GM21825 (cell line): ENCODE measurements at regions not wholly inside any gene's neighbourhood (a gene's known extent, or its start where the extent isn't known, plus 50 kb on each side); places are given as distances from the start of the nearest gene placed in this dataset.
"Not testable (repeated sequence)": the region's sequence is repeated elsewhere in the genome, so short reads cannot be mapped to it uniquely, and the experiment has no call there.

ENCODE experiments used
- ATAC-seq: cut with Tn5 transposase; IDR thresholded peaks from one replicate; pipeline ENCODE4 v1.9.1; 2021; ENCODE audit warnings: mild to moderate bottlenecking, moderate library complexity; ENCODE audit not compliant: unreplicated experiment

DNA sequence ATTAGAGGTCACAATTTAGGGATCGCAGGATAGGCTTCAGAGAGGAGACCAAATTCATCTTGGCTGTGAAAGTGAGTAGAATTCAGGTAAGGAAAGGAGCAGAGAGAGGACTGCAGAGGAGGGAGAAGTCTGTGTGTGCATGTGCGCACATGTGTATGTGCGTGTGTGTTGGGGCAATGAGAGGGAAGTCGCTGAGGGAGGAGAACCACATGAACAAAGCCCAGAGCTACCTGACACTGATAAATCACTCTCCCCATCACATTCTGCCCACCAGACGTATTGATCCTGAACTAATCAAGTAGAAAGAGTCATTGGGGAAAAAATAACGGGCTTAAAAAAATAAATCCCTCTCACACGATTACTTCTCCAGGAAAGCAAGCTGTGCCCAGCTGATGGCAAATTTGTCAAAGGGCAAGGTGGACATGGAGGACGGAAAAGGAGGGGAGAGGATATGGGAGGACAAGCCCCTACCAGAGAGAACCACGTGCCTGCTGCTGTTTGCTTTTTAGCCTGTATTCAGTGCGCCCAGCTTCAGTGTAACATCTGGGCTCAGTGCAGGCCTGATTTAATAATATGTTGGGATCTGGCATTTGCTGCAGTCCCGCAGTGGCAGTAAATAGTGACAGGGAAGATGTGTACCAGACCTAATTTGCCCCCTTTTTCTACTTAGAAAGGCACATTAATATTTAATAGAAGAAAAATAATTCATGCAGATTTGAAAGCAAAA is 307.5 kb downstream of the C1D start:
- ATAC-seq, result no peak

DNA sequence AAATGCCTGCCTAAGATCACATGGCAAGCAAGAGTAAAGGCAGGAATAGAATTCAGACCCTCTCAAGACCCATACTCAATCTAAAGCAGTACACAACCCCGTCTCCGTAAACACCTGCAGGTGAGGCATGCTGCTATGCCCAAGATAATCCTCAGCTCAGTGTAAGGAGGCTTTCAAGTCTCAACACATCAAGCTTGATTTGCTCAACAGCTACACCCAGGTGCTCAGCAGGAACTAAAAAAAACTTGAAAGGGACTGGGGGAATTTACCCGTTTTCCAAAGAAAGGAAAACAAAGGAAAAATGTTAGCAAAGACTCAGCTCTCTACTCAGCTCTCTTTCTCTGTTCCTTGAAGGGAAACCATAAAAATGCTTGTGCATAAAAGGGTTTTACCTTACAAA is 301.8 kb downstream of the C1D start:
- ATAC-seq, result no peak

DNA sequence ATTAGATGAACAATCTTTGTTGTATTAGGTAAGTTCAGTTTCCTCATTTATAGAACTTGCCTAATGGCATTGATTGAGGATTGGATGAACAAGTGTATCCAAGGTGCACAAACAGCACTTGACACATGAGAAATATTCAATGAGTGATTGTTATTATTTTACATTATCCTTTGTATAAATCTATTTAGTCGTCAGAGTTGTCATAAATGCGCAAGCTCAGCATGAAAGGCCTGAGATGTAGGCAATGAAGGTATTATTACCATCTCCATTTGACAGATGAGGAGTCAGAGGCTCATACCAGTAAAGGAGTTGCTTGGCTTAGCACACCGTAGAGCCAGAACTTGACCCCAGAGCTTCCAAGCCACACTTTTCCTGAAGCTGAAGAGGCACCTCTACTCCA is 291.4 kb downstream of the C1D start:
- no peak for ATAC-seq

DNA sequence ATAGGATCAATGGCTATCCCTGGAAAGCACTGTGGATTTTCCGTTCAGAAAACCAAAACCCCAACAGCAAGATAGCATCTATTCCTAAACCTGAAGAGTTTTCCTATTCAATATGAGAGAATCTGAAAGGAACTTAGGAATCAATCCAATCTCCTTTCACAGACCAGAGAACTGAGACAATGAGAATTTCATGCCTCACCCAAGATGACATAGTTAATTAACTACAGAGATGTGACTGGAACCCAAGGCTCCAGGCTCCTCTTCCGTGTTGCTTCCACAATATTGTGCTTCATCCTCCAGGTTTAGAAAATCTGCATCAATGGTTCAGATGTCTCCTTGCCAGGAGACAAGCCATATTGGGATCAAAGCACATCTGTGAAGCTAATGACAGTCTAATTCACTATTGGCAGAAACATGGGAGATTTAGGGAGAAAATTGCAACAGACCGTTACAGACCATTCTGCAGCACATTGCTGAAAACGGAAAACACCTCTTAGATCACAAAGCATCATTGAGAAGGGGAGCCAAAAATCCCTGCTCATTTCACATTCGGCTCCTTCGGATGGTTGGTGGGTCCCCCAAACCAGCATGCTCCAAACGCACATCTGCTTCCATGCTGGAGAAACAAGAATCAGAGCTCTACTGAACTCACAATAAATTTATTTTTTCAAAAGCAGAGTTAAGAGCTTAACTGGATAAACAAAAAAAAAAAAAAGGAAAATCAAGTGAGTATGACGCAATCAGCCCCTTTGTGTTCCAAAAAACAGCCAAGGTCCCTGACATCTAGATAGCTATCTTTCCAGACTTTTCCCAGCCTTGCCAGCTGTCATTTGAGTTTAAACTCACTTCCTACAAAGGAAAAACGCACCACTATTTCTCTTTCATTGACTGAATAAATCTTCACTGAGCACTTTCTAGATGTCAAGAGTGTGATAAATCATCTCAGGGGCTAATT is 290.3 kb downstream of the C1D start:
- ATAC-seq, result no peak

DNA sequence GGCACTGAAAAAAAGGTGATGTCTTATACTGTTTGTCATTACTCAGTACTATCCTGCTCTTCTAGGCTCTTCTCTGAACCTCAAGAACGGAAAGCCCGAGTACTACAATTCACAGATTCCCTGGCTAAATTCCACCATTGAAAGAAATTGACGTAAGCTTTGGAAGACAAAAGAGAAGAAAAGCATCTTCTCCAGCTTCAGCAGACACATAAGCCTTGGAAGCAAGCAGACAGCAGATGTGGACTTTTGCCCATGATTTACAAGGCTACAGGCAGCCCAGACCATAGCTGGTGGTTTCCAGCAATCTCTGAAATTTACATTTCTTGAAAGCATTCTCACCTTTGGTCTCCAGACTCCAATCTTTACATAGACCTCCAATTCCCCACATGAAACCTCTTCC is 289.0 kb downstream of the C1D start:
- no peak for ATAC-seq

DNA sequence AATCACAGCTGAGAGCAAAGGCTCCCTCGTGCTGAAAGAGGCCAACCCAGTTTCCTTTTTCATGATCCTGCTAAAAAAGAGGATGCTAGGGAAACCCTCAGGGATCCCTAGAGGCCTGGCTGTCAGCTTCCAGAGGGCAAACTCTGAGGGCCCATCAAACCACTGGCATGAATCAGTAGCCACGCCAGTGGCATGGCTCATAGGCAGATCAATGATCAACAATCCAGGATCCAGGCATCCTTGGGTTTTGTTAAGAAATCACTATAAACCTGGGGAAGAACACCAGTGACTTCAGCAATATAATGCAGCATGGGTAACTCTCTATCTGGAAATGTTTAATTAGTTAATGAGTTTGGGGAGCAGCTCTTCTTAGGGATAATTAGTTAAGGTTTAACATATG is 286.5 kb downstream of the C1D start:
- ATAC-seq, result no peak

DNA sequence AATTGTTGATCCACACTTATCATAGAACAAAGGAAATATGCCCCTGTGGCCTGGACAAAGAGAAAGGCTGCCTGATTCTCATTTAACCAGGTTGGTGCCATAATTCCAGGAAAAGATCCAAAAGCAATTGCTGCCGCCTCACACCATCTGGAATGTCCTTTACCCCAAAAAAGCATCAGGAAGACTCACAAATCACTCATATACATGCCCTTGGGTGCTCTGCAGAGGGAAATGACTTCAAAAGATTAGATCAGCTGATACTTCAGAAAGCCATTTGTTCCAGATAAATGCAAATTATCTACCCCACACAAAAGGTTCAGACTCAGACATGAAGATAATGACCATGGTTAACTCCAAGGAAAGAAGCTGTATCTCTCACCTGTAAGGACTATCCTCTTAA is 285.8 kb downstream of the C1D start:
- no peak for ATAC-seq

DNA sequence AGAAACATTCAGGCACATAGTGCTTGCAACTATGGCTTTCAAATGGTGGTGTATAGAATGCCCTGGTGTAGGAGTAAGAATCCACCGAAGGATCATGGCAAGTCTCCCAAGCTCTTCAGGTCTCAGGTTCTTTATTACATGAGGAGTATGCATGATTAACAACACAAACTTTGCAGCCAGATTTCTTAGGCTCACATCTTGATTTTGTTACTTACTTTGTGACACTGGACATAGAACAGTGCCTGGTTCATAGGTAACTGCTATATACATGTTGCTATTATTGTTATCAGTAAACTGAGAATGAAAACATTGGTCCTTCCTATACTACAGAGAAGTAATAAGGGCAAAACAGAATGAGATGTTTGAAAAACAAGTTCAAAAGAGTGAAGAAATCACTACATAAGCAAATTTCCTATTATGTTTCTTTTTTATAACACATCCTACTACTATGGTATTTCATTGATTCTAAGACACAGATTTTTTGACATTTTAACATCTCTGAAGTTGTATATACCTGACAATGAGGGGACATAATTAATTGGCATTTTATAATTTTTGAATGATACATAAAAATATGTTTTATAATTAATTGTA is 284.9 kb downstream of the C1D start:
- no peak for ATAC-seq

DNA sequence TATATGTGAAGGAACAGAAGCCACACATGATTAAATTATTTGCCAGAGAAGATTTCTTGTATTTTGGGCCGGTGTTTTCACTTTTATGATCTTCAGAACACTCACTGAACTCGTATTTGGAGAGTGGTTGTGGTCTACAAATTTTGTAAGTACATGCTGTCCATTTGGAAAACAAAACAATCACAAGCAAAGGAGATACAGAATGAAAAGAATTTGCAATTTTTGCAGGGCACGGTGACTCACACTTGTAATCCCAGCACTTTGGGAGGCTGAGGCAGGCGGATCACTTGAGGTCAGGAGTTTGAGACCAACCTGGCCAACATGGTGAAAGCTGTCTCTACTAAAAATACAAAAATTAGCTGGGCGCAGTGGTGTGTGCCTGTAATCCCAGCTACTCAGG is 282.0 kb downstream of the C1D start:
- ATAC-seq, result not testable (repeated sequence)

DNA sequence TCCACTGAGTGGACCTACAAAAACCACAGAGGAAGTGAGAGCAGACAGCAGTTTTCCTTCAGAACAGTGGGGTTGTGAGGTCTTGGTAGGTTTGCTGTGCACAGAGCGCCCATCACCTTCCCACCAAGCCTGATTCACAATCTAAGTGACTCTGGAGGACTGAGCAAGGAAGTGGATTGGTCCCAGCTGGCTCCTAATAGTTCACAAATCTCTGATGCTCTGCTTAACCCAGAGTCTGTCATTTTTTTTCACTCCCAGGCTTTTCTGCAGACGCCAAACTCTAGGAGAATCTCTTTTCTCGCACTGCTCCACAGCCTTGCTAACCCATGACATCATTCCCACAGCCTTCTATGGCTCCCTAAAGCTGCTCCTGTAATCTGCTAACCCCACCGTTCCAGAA is 280.4 kb downstream of the C1D start:
- ATAC-seq, result no peak

DNA sequence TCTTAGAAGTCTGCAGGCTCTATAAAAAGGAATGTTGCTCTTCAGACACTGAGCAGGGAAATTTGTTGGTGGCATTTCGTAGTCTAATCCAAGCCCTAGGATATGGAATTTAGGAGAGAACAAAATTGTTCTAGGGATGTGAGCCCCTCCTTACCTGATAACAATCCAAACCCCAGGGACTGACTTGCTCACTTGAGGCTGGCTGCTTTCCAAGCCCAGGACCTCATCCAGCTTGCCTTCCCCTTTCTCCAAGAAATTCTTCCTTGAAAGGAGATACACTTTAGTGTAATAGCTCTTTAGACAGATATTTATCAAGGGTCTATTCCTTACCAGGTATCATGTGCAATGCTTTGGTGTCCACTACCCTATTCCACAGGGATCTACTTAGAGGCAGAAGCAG is 279.8 kb downstream of the C1D start:
- no peak for ATAC-seq

DNA sequence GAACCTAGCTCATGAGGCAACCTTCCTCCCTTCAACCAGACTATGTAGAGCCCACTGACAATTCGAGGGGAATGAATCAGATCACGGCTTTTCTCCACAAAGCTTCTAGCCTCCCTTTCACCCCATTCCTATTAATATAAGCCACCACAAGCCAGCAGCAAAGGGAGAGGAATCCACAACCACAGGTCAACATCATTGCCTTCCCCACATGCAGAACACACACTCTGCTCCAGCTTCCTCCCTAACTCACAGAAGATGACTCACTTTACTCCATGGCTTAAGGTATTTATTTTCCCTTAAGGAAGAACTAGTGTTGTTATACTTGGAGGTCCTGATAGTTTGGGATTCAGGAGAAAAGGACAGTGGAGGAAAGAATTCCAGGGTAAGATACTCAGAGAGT is 272.2 kb downstream of the C1D start:
- ATAC-seq, result no peak

DNA sequence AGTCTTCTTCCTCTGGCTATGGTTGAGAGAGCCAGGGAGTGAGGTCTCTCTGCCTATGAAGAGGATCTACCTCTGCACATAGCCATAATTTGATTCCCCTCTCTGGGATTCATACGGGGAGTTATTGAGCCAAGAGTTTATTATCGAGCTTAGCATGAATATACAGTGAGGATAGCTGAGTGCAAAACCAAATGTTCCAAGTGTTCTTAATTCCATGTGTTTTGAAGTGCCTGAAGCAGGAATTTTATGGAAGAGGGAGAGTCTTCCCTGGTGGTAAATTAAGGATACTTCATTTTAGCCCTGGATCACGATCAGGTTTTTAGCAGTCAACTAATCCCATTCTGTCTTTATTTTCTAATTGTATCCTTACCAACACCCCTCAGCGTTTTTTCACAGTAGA is 270.6 kb downstream of the C1D start:
- ATAC-seq, result no peak

DNA sequence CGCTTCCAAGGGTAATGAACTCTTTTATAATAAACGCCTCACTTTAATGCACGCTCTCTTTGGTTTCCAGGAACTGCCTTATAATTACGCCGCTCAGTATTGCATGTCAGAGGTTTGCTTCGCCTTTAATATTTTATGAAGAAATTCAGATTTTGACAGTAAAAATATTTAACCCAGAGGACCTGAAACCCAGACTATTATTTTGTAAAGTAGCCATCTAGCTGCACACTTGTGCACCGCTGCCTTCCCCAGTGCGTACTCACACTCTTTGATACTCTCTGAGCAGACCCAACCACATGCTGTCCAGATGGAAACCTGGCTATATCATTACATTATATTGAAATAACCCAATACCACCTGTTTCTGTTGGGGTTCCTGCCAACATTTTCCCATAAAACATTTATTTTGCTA is 270.1 kb downstream of the C1D start:
- no peak for ATAC-seq

DNA sequence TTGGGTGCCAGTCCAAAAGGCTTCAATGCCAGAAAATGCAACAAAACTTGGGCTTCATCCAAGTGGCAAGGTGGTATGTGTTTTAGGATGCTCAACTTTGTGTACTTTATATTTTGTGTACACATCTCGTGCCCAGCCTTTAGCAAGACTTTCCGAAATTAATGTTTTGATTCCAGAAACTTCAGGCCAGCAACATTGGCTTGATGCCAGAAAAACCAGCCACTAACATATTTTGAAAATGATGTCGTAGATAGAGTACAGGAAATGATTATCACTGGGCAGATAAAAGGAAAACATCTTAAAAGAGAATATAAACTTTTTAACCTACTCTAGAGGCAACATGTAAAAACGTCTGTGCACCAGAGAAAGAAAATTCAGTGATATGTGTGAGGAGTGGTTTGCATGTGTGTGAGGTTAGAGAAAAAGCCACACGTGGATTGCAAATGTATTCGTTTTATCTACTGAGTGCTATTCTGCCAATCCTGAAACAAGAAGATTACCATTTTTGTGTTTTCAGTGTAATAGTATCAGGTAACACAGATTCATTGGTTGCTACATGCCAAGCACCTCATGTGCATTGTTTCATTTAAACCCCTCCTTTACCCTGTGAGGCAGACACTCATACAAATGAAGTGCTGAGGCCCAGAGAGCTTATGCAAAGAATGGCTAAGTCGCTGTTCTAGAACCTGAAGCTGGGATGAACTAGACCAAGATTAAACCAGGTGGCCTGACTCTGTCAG is 264.8 kb downstream of the C1D start:
- no peak for ATAC-seq

DNA sequence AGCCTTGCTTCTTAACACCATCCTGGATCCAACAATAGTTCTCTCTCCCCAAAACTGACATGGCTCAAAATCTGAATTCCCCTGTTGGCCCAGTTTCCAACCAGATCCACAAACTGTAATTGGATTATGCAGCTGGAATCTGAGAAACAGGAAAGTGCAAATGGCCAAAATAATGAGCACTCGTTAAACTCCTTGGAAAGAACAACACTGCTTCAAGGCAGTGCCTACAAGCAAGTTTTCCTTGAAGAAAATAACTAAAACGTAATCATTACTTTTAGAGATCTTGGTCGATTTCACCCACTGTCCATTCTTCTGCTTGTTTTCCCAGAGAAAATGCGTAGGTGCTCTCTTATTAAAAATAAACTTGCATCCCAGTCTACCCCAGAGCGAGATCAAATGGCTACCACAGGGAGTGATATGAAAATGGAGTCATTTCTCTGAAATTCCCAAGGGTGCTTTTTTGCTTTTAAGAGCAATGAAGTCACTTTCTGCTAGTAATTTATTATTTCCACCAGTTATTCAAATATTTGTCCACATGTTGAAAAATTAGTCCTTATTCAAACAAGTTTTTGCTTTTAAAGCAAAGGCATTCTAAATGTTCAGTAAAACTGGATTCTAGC is 264.2 kb downstream of the C1D start:
- no peak for ATAC-seq

DNA sequence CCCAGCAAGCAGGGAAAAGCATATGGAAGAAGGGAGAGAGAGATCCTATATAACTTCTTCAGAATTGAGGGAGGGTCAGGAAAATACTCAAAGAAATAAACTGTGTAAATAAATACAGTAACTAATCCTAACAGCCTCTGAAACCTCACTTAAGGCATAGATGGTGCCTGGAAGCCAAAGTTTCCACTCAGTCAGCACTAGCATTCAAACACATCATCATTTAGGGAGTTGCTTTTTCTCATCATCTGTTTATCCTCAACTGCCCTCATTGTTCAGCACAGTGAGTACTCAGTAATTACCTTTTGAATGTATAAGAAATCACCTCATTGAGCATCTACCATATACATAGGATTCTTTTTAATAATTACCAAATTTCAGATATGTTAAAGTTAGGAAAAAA is 262.9 kb downstream of the C1D start:
- no peak for ATAC-seq

DNA sequence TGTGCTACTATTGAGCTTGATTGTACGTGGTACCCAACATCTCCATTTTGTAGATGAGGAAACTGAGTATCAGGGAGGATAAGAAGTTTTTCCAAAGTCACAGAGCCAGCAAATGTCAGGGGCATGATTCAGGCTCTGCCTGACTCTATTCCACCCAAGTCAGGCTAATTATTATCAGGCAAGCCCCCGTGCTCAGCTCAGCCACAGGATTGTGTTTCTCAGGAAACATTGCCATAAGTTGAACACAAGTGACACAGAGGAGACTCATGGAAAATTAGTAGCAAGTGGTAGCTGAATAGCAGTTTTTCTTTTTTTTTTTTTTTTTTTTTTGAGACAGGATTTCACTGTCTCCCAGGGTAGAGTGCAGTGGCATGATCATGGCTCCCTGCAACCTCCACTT is 260.5 kb downstream of the C1D start:
- no peak for ATAC-seq

DNA sequence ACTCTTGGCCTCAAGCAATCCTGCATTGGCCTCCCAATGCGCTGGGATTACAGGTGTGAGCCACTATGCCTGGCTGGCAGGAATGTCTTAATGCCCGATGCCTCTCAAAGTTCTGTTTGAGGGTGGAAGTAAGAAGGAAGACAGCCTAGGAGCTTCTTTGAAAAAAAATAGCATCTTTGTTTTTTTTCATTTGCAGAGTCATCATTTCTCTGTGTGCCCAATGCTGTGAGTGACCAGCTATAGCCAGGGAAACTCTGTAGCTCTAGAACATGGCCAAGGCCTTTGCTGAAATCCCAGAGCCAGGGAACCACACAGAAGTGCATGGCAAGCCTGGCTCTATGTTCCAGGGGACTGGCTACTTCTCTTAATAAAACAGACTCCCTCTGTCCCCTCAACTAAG is 260.0 kb downstream of the C1D start:
- no peak for ATAC-seq

DNA sequence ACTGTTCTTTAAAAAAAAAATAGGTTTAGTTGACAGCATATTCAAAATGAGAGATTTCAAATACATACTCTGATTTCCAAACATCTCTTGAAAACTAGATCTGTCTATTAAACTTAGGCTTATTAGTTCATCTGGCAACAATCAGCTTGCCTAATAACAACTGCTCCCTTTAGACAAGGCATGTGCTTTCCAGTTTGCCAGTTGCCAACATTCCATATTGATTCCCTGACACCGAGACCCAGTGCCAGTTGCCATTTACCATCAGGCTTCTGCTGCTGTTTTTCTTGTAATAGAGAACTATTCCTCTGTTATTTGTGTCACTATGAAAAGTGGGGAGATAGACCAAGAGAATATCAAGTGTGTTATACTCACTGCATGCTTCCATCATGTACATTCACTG is 256.0 kb downstream of the C1D start:
- ATAC-seq, result no peak

DNA sequence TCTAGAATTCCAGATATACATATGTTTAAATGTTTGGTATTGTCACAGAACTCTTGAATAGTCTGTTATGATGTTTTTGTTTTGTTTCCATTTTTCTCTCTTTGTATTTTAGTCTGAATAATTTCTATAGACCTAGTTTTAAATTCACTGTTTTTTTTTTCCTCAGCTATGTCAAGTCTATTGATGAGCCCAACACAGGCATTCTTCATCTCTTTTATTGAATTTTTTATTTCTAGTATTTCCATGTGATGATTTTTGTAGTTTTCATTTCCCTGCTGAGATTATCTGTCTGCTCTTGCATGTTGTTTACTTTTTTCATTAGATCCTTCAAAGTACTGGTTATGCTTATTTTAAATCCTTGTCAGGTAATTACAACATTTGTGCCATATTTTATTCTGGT is 254.7 kb downstream of the C1D start:
- no peak for ATAC-seq
